ENCODE measurements at regions not wholly inside any gene's neighbourhood (a gene's known extent, or its start where the extent isn't known, plus 50 kb on each side); places are given as distances from the start of the nearest gene placed in this dataset.
"Not testable (repeated sequence)": the region's sequence is repeated elsewhere in the genome, so short reads cannot be mapped to it uniquely, and the experiment has no call there.

GRCh38 chr16:21533474-21533873 lies 65.9 kb upstream of the METTL9 start:
- WGBS, result 96% methylated on average over 7 of the region's 10 CpGs
- H3K9ac ChIP-seq (ENCODE audit: low read length); H3K4ac ChIP-seq (ENCODE audit: low read depth in 1 of 2, low read length in 2 of 2); H3K4me3 ChIP-seq (ENCODE audit: insufficient read depth in 1 of 2, low read depth in 1 of 2, low read length in 2 of 2); H2AK5ac ChIP-seq (ENCODE audit: low read length, severe bottlenecking); H2BK15ac ChIP-seq (ENCODE audit: low read depth, poor library complexity, severe bottlenecking); H3K36me3 ChIP-seq (ENCODE audit: control insufficient read depth in 1 of 2, insufficient read depth in 2 of 2, low read depth in 1 of 2, low read length in 2 of 2); H3K4me1 ChIP-seq (ENCODE audit: control insufficient read depth, insufficient read depth, low read depth, low read length); H3K79me1 ChIP-seq (replicated peaks; ENCODE audit: low read length, poor library complexity, severe bottlenecking); H3K14ac ChIP-seq (ENCODE audit: low read length in 2 of 2); H2BK12ac ChIP-seq (ENCODE audit: low read length in 2 of 2); H4K8ac ChIP-seq (ENCODE audit: low read length); H4K91ac ChIP-seq (ENCODE audit: low read length); H3K23ac ChIP-seq (ENCODE audit: low read length in 2 of 2); DNase-seq; H3K9me3 ChIP-seq (ENCODE audit: control insufficient read depth, low read length); H3K4me2 ChIP-seq (ENCODE audit: low read length, poor library complexity, severe bottlenecking); H3K18ac ChIP-seq (ENCODE audit: low read depth in 1 of 2, low read length in 2 of 2); H3K27ac ChIP-seq (ENCODE audit: low read length, poor library complexity, severe bottlenecking); H2AFZ ChIP-seq (ENCODE audit: low read depth, low read length); H2BK5ac ChIP-seq (ENCODE audit: low read depth, low read length, poor library complexity, severe bottlenecking); H2BK120ac ChIP-seq (ENCODE audit: low read depth, low read length); H3K27me3 ChIP-seq (ENCODE audit: control insufficient read depth in 1 of 2, insufficient read depth in 1 of 2, low read length in 2 of 2): not testable (repeated sequence)

- H3K23ac ChIP-seq (ENCODE audit: low read length in 2 of 2); H3K36me3 ChIP-seq (ENCODE audit: control insufficient read depth in 1 of 2, insufficient read depth in 2 of 2, low read depth in 1 of 2, low read length in 2 of 2); H2AK5ac ChIP-seq (ENCODE audit: low read length, severe bottlenecking); H3K14ac ChIP-seq (ENCODE audit: low read length in 2 of 2); H2AFZ ChIP-seq (ENCODE audit: low read depth, low read length); H2BK120ac ChIP-seq (ENCODE audit: low read depth, low read length); H3K27ac ChIP-seq (ENCODE audit: low read length, poor library complexity, severe bottlenecking); H3K9me3 ChIP-seq (ENCODE audit: control insufficient read depth, low read length); H2BK12ac ChIP-seq (ENCODE audit: low read length in 2 of 2); H3K9ac ChIP-seq (ENCODE audit: low read length); H4K91ac ChIP-seq (ENCODE audit: low read length); DNase-seq; H2BK15ac ChIP-seq (ENCODE audit: low read depth, poor library complexity, severe bottlenecking); H4K8ac ChIP-seq (ENCODE audit: low read length); H3K4me3 ChIP-seq (ENCODE audit: insufficient read depth in 1 of 2, low read depth in 1 of 2, low read length in 2 of 2); H3K27me3 ChIP-seq (ENCODE audit: control insufficient read depth in 1 of 2, insufficient read depth in 1 of 2, low read length in 2 of 2); H2BK5ac ChIP-seq (ENCODE audit: low read depth, low read length, poor library complexity, severe bottlenecking); H3K18ac ChIP-seq (ENCODE audit: low read depth in 1 of 2, low read length in 2 of 2); H3K4me2 ChIP-seq (ENCODE audit: low read length, poor library complexity, severe bottlenecking); H3K4me1 ChIP-seq (ENCODE audit: control insufficient read depth, insufficient read depth, low read depth, low read length); H3K4ac ChIP-seq (ENCODE audit: low read depth in 1 of 2, low read length in 2 of 2); H3K79me1 ChIP-seq (replicated peaks; ENCODE audit: low read length, poor library complexity, severe bottlenecking): not testable (repeated sequence)
- 94% methylated on average over 5 of the region's 7 CpGs for WGBS
These were observed 64.8 kb upstream of the METTL9 start for GRCh38 chr16:21534561-21534960.

- H3K4me2 ChIP-seq (ENCODE audit: low read length, poor library complexity, severe bottlenecking); H2AFZ ChIP-seq (ENCODE audit: low read depth, low read length); H2BK15ac ChIP-seq (ENCODE audit: low read depth, poor library complexity, severe bottlenecking); H3K4me3 ChIP-seq (ENCODE audit: insufficient read depth in 1 of 2, low read depth in 1 of 2, low read length in 2 of 2); H3K14ac ChIP-seq (ENCODE audit: low read length in 2 of 2); H3K36me3 ChIP-seq (ENCODE audit: control insufficient read depth in 1 of 2, insufficient read depth in 2 of 2, low read depth in 1 of 2, low read length in 2 of 2); H3K79me1 ChIP-seq (replicated peaks; ENCODE audit: low read length, poor library complexity, severe bottlenecking); H3K4me1 ChIP-seq (ENCODE audit: control insufficient read depth, insufficient read depth, low read depth, low read length); H3K9ac ChIP-seq (ENCODE audit: low read length); H4K8ac ChIP-seq (ENCODE audit: low read length); DNase-seq; H2AK5ac ChIP-seq (ENCODE audit: low read length, severe bottlenecking); H3K18ac ChIP-seq (ENCODE audit: low read depth in 1 of 2, low read length in 2 of 2); H3K27me3 ChIP-seq (ENCODE audit: control insufficient read depth in 1 of 2, insufficient read depth in 1 of 2, low read length in 2 of 2); H2BK12ac ChIP-seq (ENCODE audit: low read length in 2 of 2); H3K9me3 ChIP-seq (ENCODE audit: control insufficient read depth, low read length); H2BK5ac ChIP-seq (ENCODE audit: low read depth, low read length, poor library complexity, severe bottlenecking); H3K27ac ChIP-seq (ENCODE audit: low read length, poor library complexity, severe bottlenecking); H2BK120ac ChIP-seq (ENCODE audit: low read depth, low read length); H3K4ac ChIP-seq (ENCODE audit: low read depth in 1 of 2, low read length in 2 of 2); H4K91ac ChIP-seq (ENCODE audit: low read length); H3K23ac ChIP-seq (ENCODE audit: low read length in 2 of 2): not testable (repeated sequence)
- no CpG with 5 or more reads among the region's 7 CpGs for WGBS
These were observed 64.2 kb upstream of the METTL9 start for GRCh38 chr16:21535201-21535600.

- H2AFZ ChIP-seq (ENCODE audit: low read depth, low read length); H3K79me1 ChIP-seq (replicated peaks; ENCODE audit: low read length, poor library complexity, severe bottlenecking); H3K9me3 ChIP-seq (ENCODE audit: control insufficient read depth, low read length); H3K9ac ChIP-seq (ENCODE audit: low read length); H3K4me2 ChIP-seq (ENCODE audit: low read length, poor library complexity, severe bottlenecking); H4K91ac ChIP-seq (ENCODE audit: low read length); H3K23ac ChIP-seq (ENCODE audit: low read length in 2 of 2); H2BK5ac ChIP-seq (ENCODE audit: low read depth, low read length, poor library complexity, severe bottlenecking); H3K27me3 ChIP-seq (ENCODE audit: control insufficient read depth in 1 of 2, insufficient read depth in 1 of 2, low read length in 2 of 2); H2BK12ac ChIP-seq (ENCODE audit: low read length in 2 of 2); H3K18ac ChIP-seq (ENCODE audit: low read depth in 1 of 2, low read length in 2 of 2); H3K36me3 ChIP-seq (ENCODE audit: control insufficient read depth in 1 of 2, insufficient read depth in 2 of 2, low read depth in 1 of 2, low read length in 2 of 2); H3K4me1 ChIP-seq (ENCODE audit: control insufficient read depth, insufficient read depth, low read depth, low read length); H3K4ac ChIP-seq (ENCODE audit: low read depth in 1 of 2, low read length in 2 of 2); H2BK120ac ChIP-seq (ENCODE audit: low read depth, low read length); H4K8ac ChIP-seq (ENCODE audit: low read length); DNase-seq; H3K27ac ChIP-seq (ENCODE audit: low read length, poor library complexity, severe bottlenecking); H3K4me3 ChIP-seq (ENCODE audit: insufficient read depth in 1 of 2, low read depth in 1 of 2, low read length in 2 of 2); H2AK5ac ChIP-seq (ENCODE audit: low read length, severe bottlenecking); H2BK15ac ChIP-seq (ENCODE audit: low read depth, poor library complexity, severe bottlenecking); H3K14ac ChIP-seq (ENCODE audit: low read length in 2 of 2): not testable (repeated sequence)
- WGBS, result 95% methylated on average over 9 of the region's 16 CpGs
These were observed 62.6 kb upstream of the METTL9 start for GRCh38 chr16:21536740-21537139.
